Body of pancreas (tissue), 4 donors: ENCODE measurements at regions not wholly inside any gene's neighbourhood (a gene's known extent, or its start where the extent isn't known, plus 50 kb on each side); places are given as distances from the start of the nearest gene placed in this dataset.

Experiments used
- POLR2A ChIP-seq, 3 donors: fragments of 450-650 bp; IDR thresholded peaks; one replicate each; pipeline ENCODE4 v1.6.1; 2016; ENCODE audit warnings: antibody characterized with exemption in 3 of 3, mild to moderate bottlenecking in 2 of 3
- TF ChIP-seq, protein P1 (sequence below), 7 experiments: fragments of 450-650 bp in 4 of 7; fragments of 200-600 bp in 3 of 7; sonication (generic) in 3 of 7; IDR thresholded peaks; one replicate each; pipeline ENCODE4 v1.5.1; 2016 to 2019; ENCODE audit warnings: antibody characterized with exemption in 7 of 7

DNA sequence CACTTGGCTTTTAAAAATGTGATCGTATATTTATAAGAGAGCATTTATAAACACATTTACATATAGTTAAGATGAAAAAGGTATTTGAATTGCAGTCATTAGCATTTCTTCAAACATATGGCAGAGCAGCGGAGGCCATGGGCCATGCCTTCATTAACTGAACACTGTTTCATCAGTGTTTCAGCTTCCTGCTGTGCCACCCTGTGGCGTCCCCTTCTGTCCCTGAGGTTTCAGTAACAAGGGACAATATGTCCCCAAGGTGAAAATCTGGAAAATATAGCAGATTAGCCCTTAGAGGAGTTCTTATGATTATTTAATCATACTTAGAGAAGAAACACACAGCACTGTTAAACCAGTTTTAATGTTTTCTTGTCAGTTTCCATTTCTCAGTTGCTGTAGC, 577.8 kb downstream of the ETV1 start:
- TF ChIP-seq POLR2A (IDR thresholded peaks at IDR 0.05): no peak
- TF ChIP-seq, protein P1, sequence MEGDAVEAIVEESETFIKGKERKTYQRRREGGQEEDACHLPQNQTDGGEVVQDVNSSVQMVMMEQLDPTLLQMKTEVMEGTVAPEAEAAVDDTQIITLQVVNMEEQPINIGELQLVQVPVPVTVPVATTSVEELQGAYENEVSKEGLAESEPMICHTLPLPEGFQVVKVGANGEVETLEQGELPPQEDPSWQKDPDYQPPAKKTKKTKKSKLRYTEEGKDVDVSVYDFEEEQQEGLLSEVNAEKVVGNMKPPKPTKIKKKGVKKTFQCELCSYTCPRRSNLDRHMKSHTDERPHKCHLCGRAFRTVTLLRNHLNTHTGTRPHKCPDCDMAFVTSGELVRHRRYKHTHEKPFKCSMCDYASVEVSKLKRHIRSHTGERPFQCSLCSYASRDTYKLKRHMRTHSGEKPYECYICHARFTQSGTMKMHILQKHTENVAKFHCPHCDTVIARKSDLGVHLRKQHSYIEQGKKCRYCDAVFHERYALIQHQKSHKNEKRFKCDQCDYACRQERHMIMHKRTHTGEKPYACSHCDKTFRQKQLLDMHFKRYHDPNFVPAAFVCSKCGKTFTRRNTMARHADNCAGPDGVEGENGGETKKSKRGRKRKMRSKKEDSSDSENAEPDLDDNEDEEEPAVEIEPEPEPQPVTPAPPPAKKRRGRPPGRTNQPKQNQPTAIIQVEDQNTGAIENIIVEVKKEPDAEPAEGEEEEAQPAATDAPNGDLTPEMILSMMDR (IDR thresholded peaks at IDR 0.05): no peak
